ENCODE measurements at regions not wholly inside any gene's neighbourhood (a gene's known extent, or its start where the extent isn't known, plus 50 kb on each side); places are given as distances from the start of the nearest gene placed in this dataset.

DNA sequence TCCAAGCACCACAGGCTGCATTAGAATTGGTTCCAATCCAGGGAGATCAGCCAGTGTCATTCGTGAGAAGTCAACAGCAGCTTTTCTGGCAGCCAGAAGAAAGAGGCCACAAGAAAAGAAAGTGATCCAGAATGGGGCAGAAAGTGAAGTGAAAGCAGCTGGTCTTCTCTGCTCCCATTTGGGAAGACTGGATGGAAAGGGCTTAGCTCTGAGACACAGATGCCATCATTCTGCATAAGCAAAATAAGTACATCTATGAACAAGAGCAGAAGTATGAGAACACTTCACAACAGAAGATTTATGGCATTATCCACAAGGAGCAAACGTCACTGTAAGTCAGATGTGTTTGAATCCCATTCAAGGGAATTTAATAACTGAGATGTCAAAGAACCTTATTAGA is 326.5 kb upstream of the ESRRG start:
- H3K79me2 ChIP-seq (ENCODE audit: control insufficient read depth, insufficient read depth, low read length), result no peaks in the 10 kb centered on the region
- ChIA-PET RAD21 (ENCODE audit: unreplicated experiment) (no interaction called here), CTCF (interaction anchor here (0.5 to 2.3 kb wide), 3 partner anchors 11 to 535 kb away, joined by 3 to 7 read pairs (median 5); no protein-coding TSS in a partner anchor), SMC1A (ENCODE audit: uncharacterized antibody, unreplicated experiment) (interaction anchor here (0.7 to 1.3 kb wide), 3 partner anchors 8 to 9 kb away, joined by 3 to 4 read pairs (median 3); no protein-coding TSS in a partner anchor), POLR2A (no interaction called here)
- intact Hi-C loops (cut with micrococcal nuclease; ENCODE audit: unreplicated experiment) (loop anchor here (10.0 kb wide), 1 partner anchor 615 kb away; no protein-coding TSS in a partner anchor), in situ Hi-C loops (cut with MboI) (no loop called here)
- H3K9me3 ChIP-seq (replicated peaks; ENCODE audit: control insufficient read depth, insufficient read depth, low read length), result no peaks in the 10 kb centered on the region
- H3K4me2 ChIP-seq (ENCODE audit: control insufficient read depth, insufficient read depth), result no peak overlapping the region
- no peak for FAIRE-seq
- H3K9ac ChIP-seq (ENCODE audit: control insufficient read depth, insufficient read depth, low read length), result no peak overlapping the region
- H3K27ac ChIP-seq (ENCODE audit: control insufficient read depth, insufficient read depth), result no peak overlapping the region
- H3K4me1 ChIP-seq (ENCODE audit: control insufficient read depth, insufficient read depth, low read length), result no peaks in the 10 kb centered on the region
- 0% methylated on average over 2 of the region's 2 CpGs for WGBS (ENCODE audit: insufficient coverage, insufficient replicate concordance, low lambda C conversion rate, missing lambda C conversion rate)
- no peak overlapping the region for H3K4me3 ChIP-seq
- no peaks in the 10 kb centered on the region for H3K36me3 ChIP-seq (ENCODE audit: control insufficient read depth in 2 of 2, insufficient read depth in 2 of 2, low read length in 1 of 2)
- DNase-seq (ENCODE audit: low read depth, low spot score), result no peak
- H4K20me1 ChIP-seq (ENCODE audit: control insufficient read depth, insufficient read depth), result no peaks in the 10 kb centered on the region
- H2AFZ ChIP-seq (ENCODE audit: control insufficient read depth, low read depth, low read length), result no peak overlapping the region
- no peak for ATAC-seq
- no peaks in the 10 kb centered on the region for H3K27me3 ChIP-seq (replicated peaks in 1 of 2; ENCODE audit: control insufficient read depth in 2 of 2, insufficient read depth in 2 of 2, low read length in 1 of 2)
- no TSS peak for BruUV-seq (replicated peaks)
- TF ChIP-seq PAX8 (IDR thresholded peaks at IDR 0.05) (no peak), RBBP5 (conservative IDR thresholded peaks at IDR 0.05) (no peak), HDGF (IDR thresholded peaks at IDR 0.05) (no peak), MYC (IDR thresholded peaks at IDR 0.05; ENCODE audit: insufficient read depth, insufficient read length, insufficient replicate concordance, low read length, severe bottlenecking) (no peak), CHD4 (IDR thresholded peaks at IDR 0.05) (no peak), JUND (IDR thresholded peaks at IDR 0.05; ENCODE audit: low read depth, low read length) (no peak), SMARCA5 (IDR thresholded peaks at IDR 0.05) (no peak)
- TF ChIP-seq, protein P1, sequence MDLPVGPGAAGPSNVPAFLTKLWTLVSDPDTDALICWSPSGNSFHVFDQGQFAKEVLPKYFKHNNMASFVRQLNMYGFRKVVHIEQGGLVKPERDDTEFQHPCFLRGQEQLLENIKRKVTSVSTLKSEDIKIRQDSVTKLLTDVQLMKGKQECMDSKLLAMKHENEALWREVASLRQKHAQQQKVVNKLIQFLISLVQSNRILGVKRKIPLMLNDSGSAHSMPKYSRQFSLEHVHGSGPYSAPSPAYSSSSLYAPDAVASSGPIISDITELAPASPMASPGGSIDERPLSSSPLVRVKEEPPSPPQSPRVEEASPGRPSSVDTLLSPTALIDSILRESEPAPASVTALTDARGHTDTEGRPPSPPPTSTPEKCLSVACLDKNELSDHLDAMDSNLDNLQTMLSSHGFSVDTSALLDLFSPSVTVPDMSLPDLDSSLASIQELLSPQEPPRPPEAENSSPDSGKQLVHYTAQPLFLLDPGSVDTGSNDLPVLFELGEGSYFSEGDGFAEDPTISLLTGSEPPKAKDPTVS (IDR thresholded peaks at IDR 0.05; ENCODE audit: low read depth, low read length), result no peak
- TF ChIP-seq, protein P2, sequence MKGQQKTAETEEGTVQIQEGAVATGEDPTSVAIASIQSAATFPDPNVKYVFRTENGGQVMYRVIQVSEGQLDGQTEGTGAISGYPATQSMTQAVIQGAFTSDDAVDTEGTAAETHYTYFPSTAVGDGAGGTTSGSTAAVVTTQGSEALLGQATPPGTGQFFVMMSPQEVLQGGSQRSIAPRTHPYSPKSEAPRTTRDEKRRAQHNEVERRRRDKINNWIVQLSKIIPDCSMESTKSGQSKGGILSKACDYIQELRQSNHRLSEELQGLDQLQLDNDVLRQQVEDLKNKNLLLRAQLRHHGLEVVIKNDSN (IDR thresholded peaks at IDR 0.05; ENCODE audit: borderline replicate concordance, extremely low read length, insufficient read depth, low read depth, low read length), result no peak

All from GM12878 (cell line).